Right lobe of liver (tissue), 4 donors: ENCODE measurements at regions not wholly inside any gene's neighbourhood (a gene's known extent, or its start where the extent isn't known, plus 50 kb on each side); places are given as distances from the start of the nearest gene placed in this dataset.

Experiments used
- CTCF ChIP-seq, 4 donors: fragments of 200-600 bp in 3 of 4; fragments of 450-650 bp in 1 of 4; IDR thresholded peaks; one replicate each; pipeline versions ENCODE4 v1.5.1 to v1.8.0; 2016 to 2022; ENCODE audit warnings: antibody characterized with exemption in 4 of 4, mild to moderate bottlenecking in 2 of 4
- POLR2A ChIP-seq: fragments of 450-650 bp; IDR thresholded peaks from one replicate; pipeline ENCODE4 v1.6.1; 2017; ENCODE audit warnings: antibody characterized with exemption, mild to moderate bottlenecking
- donor health status: DM: no; HTN: no; CAD: no.
- donor health status: DM: no; HTN: no; CAD: no.
- donor health status: DM: no; HTN: yes; CAD: no.

- TF ChIP-seq CTCF (IDR thresholded peaks at IDR 0.05) = no peak
- TF ChIP-seq POLR2A = no peak
Measured at GRCh38 chr4:151530230-151530629, 121.3 kb downstream of the FHIP1A start.
